Neural progenitor cell (in vitro differentiated cells): ENCODE measurements at regions not wholly inside any gene's neighbourhood (a gene's known extent, or its start where the extent isn't known, plus 50 kb on each side); places are given as distances from the start of the nearest gene placed in this dataset.
"Not testable (repeated sequence)": the region's sequence is repeated elsewhere in the genome, so short reads cannot be mapped to it uniquely, and the experiment has no call there.

Experiments
- EZH2 ChIP-seq: fragments of 200-600 bp; sonication (generic); IDR thresholded peaks from 2 replicates; pipeline ENCODE4 v1.6.1; 2017; ENCODE audit warnings: antibody characterized with exemption, mild to moderate bottlenecking, moderate library complexity
- EZH2phosphoT487 ChIP-seq: fragments of 200-600 bp; sonication (generic); IDR thresholded peaks from 2 replicates; pipeline ENCODE4 v1.6.1; 2017; ENCODE audit warnings: antibody characterized with exemption
- TF ChIP-seq, protein P1 (sequence below): fragments of 200-600 bp; sonication (generic); IDR thresholded peaks from 2 replicates; pipeline ENCODE4 v1.5.1; 2017; ENCODE audit warnings: antibody characterized with exemption, mild to moderate bottlenecking

DNA sequence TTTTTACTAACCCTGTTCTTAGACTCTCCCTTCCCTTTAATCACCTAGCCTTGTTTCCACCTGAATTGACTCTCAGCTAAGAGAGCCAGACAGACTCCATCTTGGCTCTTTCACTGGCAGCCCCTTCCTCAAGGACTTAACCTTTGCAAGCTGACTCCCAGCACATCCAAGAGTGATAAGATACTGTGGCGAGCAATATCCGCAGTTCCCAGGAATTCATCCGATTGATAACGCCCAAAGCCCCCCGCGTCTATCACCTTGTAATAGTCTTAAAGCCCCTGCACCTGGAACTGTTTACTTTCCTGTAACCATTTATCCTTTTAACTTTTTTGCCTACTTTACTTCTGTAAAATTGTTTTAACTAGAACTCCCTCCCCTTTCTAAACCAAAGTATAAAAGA, 191.4 kb upstream of the RTL1 start:
- TF ChIP-seq, protein P1, sequence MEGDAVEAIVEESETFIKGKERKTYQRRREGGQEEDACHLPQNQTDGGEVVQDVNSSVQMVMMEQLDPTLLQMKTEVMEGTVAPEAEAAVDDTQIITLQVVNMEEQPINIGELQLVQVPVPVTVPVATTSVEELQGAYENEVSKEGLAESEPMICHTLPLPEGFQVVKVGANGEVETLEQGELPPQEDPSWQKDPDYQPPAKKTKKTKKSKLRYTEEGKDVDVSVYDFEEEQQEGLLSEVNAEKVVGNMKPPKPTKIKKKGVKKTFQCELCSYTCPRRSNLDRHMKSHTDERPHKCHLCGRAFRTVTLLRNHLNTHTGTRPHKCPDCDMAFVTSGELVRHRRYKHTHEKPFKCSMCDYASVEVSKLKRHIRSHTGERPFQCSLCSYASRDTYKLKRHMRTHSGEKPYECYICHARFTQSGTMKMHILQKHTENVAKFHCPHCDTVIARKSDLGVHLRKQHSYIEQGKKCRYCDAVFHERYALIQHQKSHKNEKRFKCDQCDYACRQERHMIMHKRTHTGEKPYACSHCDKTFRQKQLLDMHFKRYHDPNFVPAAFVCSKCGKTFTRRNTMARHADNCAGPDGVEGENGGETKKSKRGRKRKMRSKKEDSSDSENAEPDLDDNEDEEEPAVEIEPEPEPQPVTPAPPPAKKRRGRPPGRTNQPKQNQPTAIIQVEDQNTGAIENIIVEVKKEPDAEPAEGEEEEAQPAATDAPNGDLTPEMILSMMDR, result not testable (repeated sequence)
- TF ChIP-seq EZH2phosphoT487, EZH2: not testable (repeated sequence)
